ENCODE measurements at regions not wholly inside any gene's neighbourhood (a gene's known extent, or its start where the extent isn't known, plus 50 kb on each side); places are given as distances from the start of the nearest gene placed in this dataset.

- Histone ChIP-seq H3K4me3 (no peak overlapping the region), H3K9me3 (no peaks in the 10 kb centered on the region), H3K36me3 (no peaks in the 10 kb centered on the region), H3K27ac (no peak overlapping the region), H3K4me1 (no peaks in the 10 kb centered on the region), H3K27me3 (no peaks in the 10 kb centered on the region)
- no peak for TF ChIP-seq EP300 (IDR thresholded peaks at IDR 0.05)
- TF ChIP-seq POLR2AphosphoS5 (IDR thresholded peaks at IDR 0.05), result no peak
- TF ChIP-seq POLR2A (IDR thresholded peaks at IDR 0.05), result no peak
- TF ChIP-seq CTCF (IDR thresholded peaks at IDR 0.05), result no peak
- no peak for DNase-seq
- intact Hi-C loops (cut with DNase I; ENCODE audit: low total_unique reads), result no loop called here
These were observed 179.9 kb upstream of the SEMA6A start for GRCh38 chr5:116754556-116754955.

DNA sequence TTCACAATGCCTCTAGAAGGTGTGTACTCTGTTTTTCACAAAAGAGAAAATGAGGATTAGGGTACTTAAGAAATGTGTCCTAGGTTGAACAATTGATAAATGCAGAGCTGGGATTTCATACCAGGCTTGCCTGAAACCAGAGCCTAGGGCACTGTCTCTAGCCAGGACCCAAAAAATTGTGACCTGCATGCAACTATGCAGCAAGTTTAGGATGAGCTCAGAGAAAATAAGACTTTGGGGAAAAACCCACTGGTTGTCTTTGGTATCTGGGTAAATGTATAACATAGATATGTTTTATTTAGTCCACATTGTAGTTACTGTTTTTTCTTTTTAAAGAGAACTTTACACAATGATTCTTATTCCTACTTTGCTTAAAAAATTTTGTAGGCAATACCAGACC, 177.1 kb upstream of the SEMA6A start:
- Histone ChIP-seq H3K27me3 (no peaks in the 10 kb centered on the region), H3K4me3 (no peak overlapping the region), H3K4me1 (no peaks in the 10 kb centered on the region), H3K36me3 (no peaks in the 10 kb centered on the region), H3K27ac (no peak overlapping the region), H3K9me3 (no peaks in the 10 kb centered on the region)
- intact Hi-C loops (cut with DNase I; ENCODE audit: low total_unique reads), result no loop called here
- no peak for TF ChIP-seq POLR2AphosphoS5 (IDR thresholded peaks at IDR 0.05)
- no peak for TF ChIP-seq POLR2A (IDR thresholded peaks at IDR 0.05)
- TF ChIP-seq CTCF (IDR thresholded peaks at IDR 0.05), result no peak
- no peak for TF ChIP-seq EP300 (IDR thresholded peaks at IDR 0.05)
- no peak for DNase-seq

- Histone ChIP-seq H3K4me3 (no peak overlapping the region), H3K27ac (no peak overlapping the region), H3K36me3 (no peaks in the 10 kb centered on the region), H3K9me3 (no peaks in the 10 kb centered on the region), H3K4me1 (no peaks in the 10 kb centered on the region), H3K27me3 (no peaks in the 10 kb centered on the region)
- TF ChIP-seq POLR2AphosphoS5 (IDR thresholded peaks at IDR 0.05), result no peak
- TF ChIP-seq CTCF (IDR thresholded peaks at IDR 0.05), result no peak
- no peak for TF ChIP-seq POLR2A (IDR thresholded peaks at IDR 0.05)
- no peak for TF ChIP-seq EP300 (IDR thresholded peaks at IDR 0.05)
- 80 to 91% (median 81%) methylated on average over 2 of the region's 2 CpGs for WGBS, 5 donors
- peak in 1 of 2 donors; percentile 25 for DNase-seq
- intact Hi-C loops (cut with DNase I; ENCODE audit: low total_unique reads), result no loop called here
These were observed 176.3 kb upstream of the SEMA6A start for GRCh38 chr5:116750631-116751580.

DNA sequence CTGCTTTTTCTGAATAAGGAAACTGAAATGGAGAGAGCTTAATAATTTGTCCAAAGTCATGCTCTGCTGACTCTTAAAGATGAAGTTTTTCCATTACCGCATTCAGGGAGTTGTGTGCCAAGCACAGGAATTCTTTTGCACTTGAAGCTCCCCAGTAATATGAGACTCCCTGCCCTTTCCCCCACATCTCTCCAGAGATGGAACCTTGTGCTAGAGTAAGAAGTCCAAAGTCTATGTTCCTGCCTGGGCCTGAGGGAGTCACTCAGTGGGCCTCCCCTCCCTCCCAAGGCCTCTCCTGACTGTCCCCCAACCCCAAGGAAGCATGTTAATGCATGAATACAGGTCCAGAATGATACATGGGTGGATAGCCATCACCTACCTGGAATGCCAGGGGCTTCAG, 173.3 kb upstream of the SEMA6A start:
- Histone ChIP-seq H3K4me1 (no peaks in the 10 kb centered on the region), H3K27me3 (no peaks in the 10 kb centered on the region), H3K4me3 (no peak overlapping the region), H3K27ac (no peak overlapping the region), H3K36me3 (no peaks in the 10 kb centered on the region), H3K9me3 (no peaks in the 10 kb centered on the region)
- WGBS, 5 donors, result 53 to 87% (median 72%) methylated on average over 1 of the region's 1 CpG
- no peak for TF ChIP-seq EP300 (IDR thresholded peaks at IDR 0.05)
- TF ChIP-seq POLR2AphosphoS5 (IDR thresholded peaks at IDR 0.05), result no peak
- no peak for TF ChIP-seq POLR2A (IDR thresholded peaks at IDR 0.05)
- no peak for TF ChIP-seq CTCF (IDR thresholded peaks at IDR 0.05)
- DNase-seq, result peak in 1 of 2 donors; percentile 63
- intact Hi-C loops (cut with DNase I; ENCODE audit: low total_unique reads), result no loop called here
